T-helper 2 cell treated with Interferon-gamma antibody and Interleukin-4, amounts not matched to agents 5 μg/mL and 100 μg/mL, for 36 hours (primary cell): ENCODE measurements at regions not wholly inside any gene's neighbourhood (a gene's known extent, or its start where the extent isn't known, plus 50 kb on each side); places are given as distances from the start of the nearest gene placed in this dataset.

Experiments
- DNase-seq: peaks from one replicate; pipeline ENCODE4 v3.0.0; 2021; ENCODE audit warnings: low spot score
- H3K27ac Mint-ChIP-seq: one replicate; pipeline ENCODE4 v1.8.0; 2021; ENCODE audit warnings: mild to moderate bottlenecking, mixed read lengths
- H3K27me3 Mint-ChIP-seq: one replicate; pipeline ENCODE4 v1.8.0; 2021; ENCODE audit warnings: low read depth, mixed read lengths
- H3K36me3 Mint-ChIP-seq: one replicate; pipeline ENCODE4 v1.8.0; 2021; ENCODE audit warnings: low read depth, mixed read lengths
- H3K4me1 Mint-ChIP-seq: one replicate; pipeline ENCODE4 v1.8.0; 2021; ENCODE audit warnings: low read depth, mixed read lengths
- H3K4me3 Mint-ChIP-seq: one replicate; pipeline ENCODE4 v1.8.0; 2022; ENCODE audit warnings: mild to moderate bottlenecking, moderate library complexity, mixed read lengths
- H3K9me3 Mint-ChIP-seq: one replicate; pipeline ENCODE4 v1.8.0; 2021; ENCODE audit warnings: mixed read lengths

DNA sequence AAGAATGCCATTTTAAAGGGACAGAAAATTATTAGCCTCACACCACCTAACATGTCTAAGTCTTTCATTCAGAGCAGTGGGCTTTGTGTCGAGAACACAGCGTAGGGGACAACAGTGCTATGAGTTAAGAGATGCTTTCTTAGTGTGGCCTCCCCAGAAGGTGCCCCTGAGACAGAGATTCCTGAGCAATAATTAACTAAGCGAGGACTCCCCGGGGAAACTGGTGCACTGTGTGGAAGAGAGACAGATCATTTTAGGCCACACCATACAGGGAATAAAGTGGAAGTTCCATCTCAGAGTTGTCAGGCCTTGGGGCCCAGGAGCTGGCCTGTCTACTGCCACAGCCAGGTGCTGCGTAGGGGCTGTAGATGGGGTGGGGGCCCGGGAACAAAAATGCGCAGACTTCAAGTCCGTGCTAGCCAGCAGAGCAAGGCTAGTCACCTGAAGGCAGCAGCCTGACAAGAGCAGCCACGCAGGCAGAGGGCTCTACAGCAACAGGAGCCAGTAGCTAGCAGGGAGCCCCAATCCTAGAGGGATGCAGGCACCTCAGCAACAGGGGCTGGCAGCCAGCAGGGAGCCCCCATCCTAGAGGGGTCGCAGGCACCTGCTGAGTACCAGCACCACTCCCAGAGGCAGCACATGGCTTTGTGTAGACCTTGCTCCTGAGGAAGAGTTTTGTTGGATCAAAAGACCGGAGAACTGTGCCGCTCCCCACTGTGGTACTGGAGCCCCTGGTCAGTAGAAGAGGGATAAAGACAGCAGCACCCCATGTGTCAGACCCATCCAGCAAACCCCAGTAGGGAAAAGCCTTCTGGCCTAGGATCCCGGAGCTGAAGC, 63.0 kb upstream of the NXT1 start:
- Mint-ChIP-seq H3K4me1 (no peaks in the 10 kb centered on the region), H3K4me3 (no peak overlapping the region), H3K27me3 (no peaks in the 10 kb centered on the region), H3K9me3 (no peaks in the 10 kb centered on the region), H3K27ac (no peak overlapping the region), H3K36me3 (no peaks in the 10 kb centered on the region)
- no peak for DNase-seq

DNA sequence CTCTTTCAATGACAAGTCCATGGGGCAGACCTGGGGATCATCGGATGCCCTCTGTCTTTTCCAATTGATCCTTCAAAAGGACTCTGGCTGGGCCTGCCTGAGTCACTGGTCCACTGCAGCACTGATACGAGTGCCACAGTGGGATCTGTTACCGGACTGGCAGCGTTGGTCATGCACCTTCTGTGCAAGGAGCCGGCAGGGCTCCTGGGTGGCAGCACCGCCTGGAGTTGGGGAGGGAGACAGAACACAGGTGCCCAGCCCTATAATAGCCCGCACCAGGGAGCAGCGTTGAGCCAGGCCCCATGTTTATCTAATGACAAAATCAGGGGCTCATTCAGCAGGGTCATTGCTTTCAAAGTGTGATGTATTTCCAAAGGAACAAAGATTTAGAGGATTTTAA, 64.2 kb upstream of the NXT1 start:
- H3K9me3 Mint-ChIP-seq: no peaks in the 10 kb centered on the region
- DNase-seq: no peak
- no peak overlapping the region for H3K4me3 Mint-ChIP-seq
- no peaks in the 10 kb centered on the region for H3K4me1 Mint-ChIP-seq
- no peak overlapping the region for H3K27ac Mint-ChIP-seq
- no peaks in the 10 kb centered on the region for H3K27me3 Mint-ChIP-seq
- no peaks in the 10 kb centered on the region for H3K36me3 Mint-ChIP-seq

GRCh38 chr20:23285536-23285935, 65.1 kb upstream of the NXT1 start:
- H3K27me3 Mint-ChIP-seq: no peaks in the 10 kb centered on the region
- no peak overlapping the region for H3K27ac Mint-ChIP-seq
- no peak overlapping the region for H3K4me3 Mint-ChIP-seq
- H3K4me1 Mint-ChIP-seq: no peaks in the 10 kb centered on the region
- H3K36me3 Mint-ChIP-seq: no peaks in the 10 kb centered on the region
- H3K9me3 Mint-ChIP-seq: no peaks in the 10 kb centered on the region
- no peak for DNase-seq

DNA sequence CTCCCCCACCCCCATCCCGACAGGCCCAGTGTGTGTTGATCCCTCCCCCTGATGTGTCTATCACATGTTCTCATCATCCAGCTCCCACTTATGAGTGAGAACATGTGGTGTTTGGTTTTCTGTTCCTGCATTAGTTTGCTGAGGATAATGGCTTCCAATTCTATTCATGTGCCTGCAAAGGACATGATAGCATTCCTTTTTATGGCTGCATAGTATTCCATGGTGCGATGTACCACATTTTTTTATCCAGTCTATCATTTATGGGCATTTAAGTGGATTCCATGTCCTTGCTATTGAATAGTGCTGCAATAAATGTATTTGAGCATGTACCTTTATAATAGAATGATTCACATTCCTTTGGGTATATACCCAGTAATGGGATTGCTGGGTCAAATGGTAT, 66.6 kb upstream of the NXT1 start:
- H3K36me3 Mint-ChIP-seq: no peaks in the 10 kb centered on the region
- H3K27me3 Mint-ChIP-seq: no peaks in the 10 kb centered on the region
- no peaks in the 10 kb centered on the region for H3K4me1 Mint-ChIP-seq
- DNase-seq: no peak
- no peak overlapping the region for H3K27ac Mint-ChIP-seq
- no peaks in the 10 kb centered on the region for H3K9me3 Mint-ChIP-seq
- no peak overlapping the region for H3K4me3 Mint-ChIP-seq

GRCh38 chr20:23283096-23283850, 67.3 kb upstream of the NXT1 start:
- Mint-ChIP-seq H3K36me3 (no peaks in the 10 kb centered on the region), H3K27me3 (no peaks in the 10 kb centered on the region), H3K4me3 (no peak overlapping the region), H3K27ac (no peak overlapping the region), H3K4me1 (no peaks in the 10 kb centered on the region), H3K9me3 (no peaks in the 10 kb centered on the region)
- DNase-seq: no peak

DNA sequence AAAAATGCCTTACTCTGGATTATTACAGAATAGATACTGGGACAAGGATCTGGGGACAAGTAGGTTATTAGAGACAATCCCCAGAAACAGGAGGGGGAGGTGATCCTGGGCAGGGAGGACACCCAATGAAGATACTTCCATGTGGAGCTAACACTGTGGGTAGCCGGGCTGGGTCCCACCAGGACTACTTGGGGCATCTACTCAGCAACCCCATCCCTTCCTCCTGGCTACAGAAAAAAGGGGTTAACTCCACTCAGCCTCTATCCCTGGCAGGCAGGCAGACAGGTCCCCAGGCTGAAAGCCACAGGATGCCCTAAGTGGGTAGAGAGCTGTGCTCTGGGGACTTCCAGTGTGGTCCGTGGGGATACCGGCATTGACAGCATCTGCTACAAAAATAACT, 68.0 kb upstream of the NXT1 start:
- Mint-ChIP-seq H3K27me3 (no peaks in the 10 kb centered on the region), H3K4me3 (no peak overlapping the region), H3K9me3 (no peaks in the 10 kb centered on the region), H3K36me3 (no peaks in the 10 kb centered on the region), H3K27ac (no peak overlapping the region), H3K4me1 (no peaks in the 10 kb centered on the region)
- DNase-seq: no peak

- H3K4me3 Mint-ChIP-seq: no peak overlapping the region
- no peak for DNase-seq
- H3K27me3 Mint-ChIP-seq: no peaks in the 10 kb centered on the region
- H3K27ac Mint-ChIP-seq: no peak overlapping the region
- H3K36me3 Mint-ChIP-seq: no peaks in the 10 kb centered on the region
- H3K4me1 Mint-ChIP-seq: no peaks in the 10 kb centered on the region
- no peaks in the 10 kb centered on the region for H3K9me3 Mint-ChIP-seq
Observed at GRCh38 chr20:23282111-23282510, 68.5 kb upstream of the NXT1 start.

DNA sequence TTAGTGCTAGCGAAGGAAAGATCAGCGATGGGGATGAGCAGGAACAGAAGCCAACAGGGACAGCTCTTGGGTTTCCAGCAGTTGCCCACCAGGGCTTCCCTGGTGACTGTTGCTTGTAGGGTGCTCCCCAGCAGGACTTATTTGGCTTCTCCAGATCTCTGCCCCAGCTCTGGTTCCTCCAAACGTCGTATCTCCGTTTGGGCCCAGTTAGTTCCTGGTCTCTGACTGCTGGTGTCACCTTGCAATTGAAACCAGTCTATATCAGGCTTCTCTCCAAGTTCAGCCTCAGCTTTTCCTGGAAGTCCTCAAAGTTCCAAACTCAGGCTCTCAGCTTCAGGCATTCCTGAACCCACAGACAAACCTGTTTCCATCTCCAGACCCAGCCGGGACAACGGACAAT, 70.8 kb upstream of the NXT1 start:
- Mint-ChIP-seq H3K27ac (no peak overlapping the region), H3K4me1 (no peaks in the 10 kb centered on the region), H3K27me3 (no peaks in the 10 kb centered on the region), H3K9me3 (no peaks in the 10 kb centered on the region), H3K4me3 (no peak overlapping the region), H3K36me3 (no peaks in the 10 kb centered on the region)
- no peak for DNase-seq

GRCh38 chr20:23278172-23278571, 72.4 kb upstream of the NXT1 start:
- no peak for DNase-seq
- Mint-ChIP-seq H3K4me1 (no peaks in the 10 kb centered on the region), H3K27me3 (no peaks in the 10 kb centered on the region), H3K27ac (no peak overlapping the region), H3K4me3 (no peak overlapping the region), H3K36me3 (no peaks in the 10 kb centered on the region), H3K9me3 (no peaks in the 10 kb centered on the region)

- no peaks in the 10 kb centered on the region for H3K9me3 Mint-ChIP-seq
- H3K4me3 Mint-ChIP-seq: no peak overlapping the region
- H3K4me1 Mint-ChIP-seq: no peaks in the 10 kb centered on the region
- no peak for DNase-seq
- H3K36me3 Mint-ChIP-seq: no peaks in the 10 kb centered on the region
- H3K27ac Mint-ChIP-seq: no peak overlapping the region
- no peaks in the 10 kb centered on the region for H3K27me3 Mint-ChIP-seq
Observed at GRCh38 chr20:23277316-23277715, 73.3 kb upstream of the NXT1 start.

GRCh38 chr20:23273776-23274175, 76.8 kb upstream of the NXT1 start:
- no peak overlapping the region for H3K4me3 Mint-ChIP-seq
- H3K36me3 Mint-ChIP-seq: no peaks in the 10 kb centered on the region

DNA sequence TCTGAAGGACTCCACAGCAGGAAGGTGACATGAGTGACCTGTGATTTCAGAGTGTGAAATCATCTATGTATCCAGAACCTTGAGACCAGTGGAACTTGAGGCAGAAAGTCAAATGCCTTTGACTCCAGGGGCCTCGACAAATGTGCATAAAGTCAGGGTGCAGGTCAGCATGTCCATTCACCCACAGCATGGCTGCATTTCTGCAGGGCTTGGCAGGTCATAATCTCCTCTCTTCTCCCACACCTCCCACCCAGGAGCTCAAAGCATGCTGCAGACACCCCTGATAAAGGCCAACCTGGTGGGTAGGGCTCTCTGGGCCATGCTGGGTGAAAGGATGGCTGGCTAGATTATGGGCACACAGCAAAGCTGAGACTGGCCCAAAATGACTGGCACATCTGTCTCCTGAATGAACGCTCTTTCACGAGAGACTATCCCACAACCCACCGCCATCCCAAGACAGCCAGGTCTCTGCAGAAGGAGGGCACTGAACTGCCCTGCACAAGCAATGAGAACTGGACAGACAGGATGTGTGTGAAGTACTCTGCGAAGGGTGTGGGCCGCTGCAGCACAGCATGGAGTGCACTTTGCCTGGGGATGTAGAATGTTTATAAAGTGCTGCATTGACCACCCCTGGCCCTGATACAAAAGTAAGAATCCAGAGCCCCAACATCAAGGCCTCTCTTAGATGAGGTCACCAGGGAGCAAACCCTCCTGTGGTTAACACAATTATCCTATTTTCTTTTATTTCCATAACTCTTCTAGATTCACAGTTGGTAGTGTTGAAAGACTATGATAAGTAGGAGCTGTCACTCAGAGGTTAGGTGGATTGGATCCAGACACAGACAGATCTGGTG, 78.2 kb upstream of the NXT1 start:
- Mint-ChIP-seq H3K27me3 (no peaks in the 10 kb centered on the region), H3K36me3 (no peaks in the 10 kb centered on the region), H3K27ac (no peak overlapping the region), H3K9me3 (no peaks in the 10 kb centered on the region), H3K4me1 (no peaks in the 10 kb centered on the region), H3K4me3 (no peak overlapping the region)
- DNase-seq: no peak

More at GRCh38 chr20:23273776-23274175, 76.8 kb upstream of the NXT1 start:
- Mint-ChIP-seq H3K4me1 (no peaks in the 10 kb centered on the region), H3K27me3 (no peaks in the 10 kb centered on the region), H3K27ac (no peak overlapping the region), H3K9me3 (no peaks in the 10 kb centered on the region)
- DNase-seq: no peak

DNA sequence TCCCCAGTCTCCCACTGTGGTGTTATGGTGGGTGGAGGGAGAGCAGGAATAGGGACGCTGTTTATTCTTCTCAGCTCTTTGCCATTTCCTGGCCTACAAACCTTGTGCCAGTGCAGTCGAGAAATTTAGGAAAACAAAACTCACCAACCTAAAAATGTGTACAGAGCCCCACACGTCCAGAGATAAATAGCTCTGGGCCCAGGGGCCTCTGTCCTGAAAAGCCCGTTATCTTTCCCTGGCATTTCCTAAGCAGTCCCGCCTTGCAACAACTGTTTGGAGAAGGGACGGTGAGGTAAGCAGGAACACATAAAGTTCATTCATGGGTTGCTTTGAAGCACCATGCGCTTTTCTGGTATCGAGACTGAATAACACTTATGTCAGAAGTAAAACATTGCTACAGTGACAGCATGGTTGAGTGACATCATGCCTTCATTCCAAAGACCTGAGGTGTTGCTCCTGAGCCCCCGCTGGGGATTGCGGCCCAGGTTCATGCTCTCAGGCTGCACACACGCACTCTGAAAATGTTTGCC, 80.1 kb upstream of the NXT1 start:
- Mint-ChIP-seq H3K36me3 (no peaks in the 10 kb centered on the region), H3K9me3 (no peaks in the 10 kb centered on the region), H3K4me1 (no peaks in the 10 kb centered on the region), H3K4me3 (no peak overlapping the region), H3K27me3 (no peaks in the 10 kb centered on the region), H3K27ac (no peak overlapping the region)
- no peak for DNase-seq

GRCh38 chr20:23269954-23270353, 80.6 kb upstream of the NXT1 start:
- no peaks in the 10 kb centered on the region for H3K36me3 Mint-ChIP-seq
- H3K27me3 Mint-ChIP-seq: no peaks in the 10 kb centered on the region
- no peak overlapping the region for H3K4me3 Mint-ChIP-seq
- no peak overlapping the region for H3K27ac Mint-ChIP-seq
- H3K4me1 Mint-ChIP-seq: no peaks in the 10 kb centered on the region
- H3K9me3 Mint-ChIP-seq: no peaks in the 10 kb centered on the region
- DNase-seq: no peak
